ENCODE measurements at regions not wholly inside any gene's neighbourhood (a gene's known extent, or its start where the extent isn't known, plus 50 kb on each side); places are given as distances from the start of the nearest gene placed in this dataset.
"Not testable (repeated sequence)": the region's sequence is repeated elsewhere in the genome, so short reads cannot be mapped to it uniquely, and the experiment has no call there.

DNA sequence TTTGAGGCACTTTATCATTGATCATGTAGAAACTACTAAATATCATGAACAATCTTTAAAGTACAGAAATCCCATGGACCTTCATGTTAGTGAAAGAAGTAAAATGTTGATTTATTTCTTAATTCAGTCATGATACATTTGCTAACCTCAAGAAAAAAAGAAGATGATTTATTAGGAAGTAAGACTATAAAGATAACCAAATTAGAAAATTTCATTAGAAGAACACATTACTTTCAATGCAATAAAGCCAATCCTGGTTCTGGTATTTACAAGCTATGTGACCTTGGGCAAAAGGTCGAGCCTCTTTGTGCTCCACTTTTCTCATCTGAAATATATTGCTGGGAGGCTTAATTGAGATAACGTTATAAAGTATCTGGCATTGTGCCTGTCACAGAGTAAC lies 365.0 kb downstream of the KIF20B start:
- Histone ChIP-seq H3K36me3 (ENCODE audit: control insufficient read depth, insufficient read depth, low read length) (no peaks in the 10 kb centered on the region), H3K27ac (ENCODE audit: low read depth, low read length, severe bottlenecking) (no peak overlapping the region), H3K4me1 (ENCODE audit: control insufficient read depth, insufficient read depth, low read length, poor library complexity, severe bottlenecking) (no peaks in the 10 kb centered on the region), H3K9me3 (ENCODE audit: control insufficient read depth, low read length) (no peaks in the 10 kb centered on the region), H3K4me3 (ENCODE audit: extremely low read depth, insufficient read depth, low read length, poor library complexity, severe bottlenecking) (no peak overlapping the region)
- WGBS, 2 experiments (ENCODE audit: insufficient coverage in 2 of 2), result no CpG with 5 or more reads among the region's 2 CpGs

DNA sequence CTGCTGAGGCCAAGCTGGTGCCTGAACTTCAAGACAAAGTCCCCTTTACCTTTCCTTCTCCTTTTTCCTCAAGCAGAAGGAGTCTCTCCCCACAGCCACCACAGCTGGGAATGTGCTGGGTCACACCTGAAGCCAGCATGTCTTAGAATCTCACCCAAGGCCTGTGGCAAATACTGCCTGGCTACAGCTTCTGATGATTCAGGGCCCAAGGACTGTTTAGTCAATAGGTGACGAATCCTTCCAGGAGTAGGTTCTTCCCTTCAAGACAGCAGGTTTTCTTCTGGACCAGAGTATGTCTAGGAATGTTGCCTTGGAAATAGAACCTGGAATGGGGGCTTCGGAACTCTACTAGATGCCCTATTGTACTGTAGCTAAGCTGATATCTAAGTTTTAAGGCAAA lies 374.6 kb downstream of the KIF20B start:
- no peak overlapping the region for H3K4me3 ChIP-seq (ENCODE audit: extremely low read depth, insufficient read depth, low read length, poor library complexity, severe bottlenecking)
- no peaks in the 10 kb centered on the region for H3K36me3 ChIP-seq (ENCODE audit: control insufficient read depth, insufficient read depth, low read length)
- 78 to 100% methylated on average over 1 to 2 of the region's 2 CpGs for WGBS, 2 experiments (ENCODE audit: insufficient coverage in 2 of 2)
- no peaks in the 10 kb centered on the region for H3K4me1 ChIP-seq (ENCODE audit: control insufficient read depth, insufficient read depth, low read length, poor library complexity, severe bottlenecking)
- no peaks in the 10 kb centered on the region for H3K9me3 ChIP-seq (ENCODE audit: control insufficient read depth, low read length)
- H3K27ac ChIP-seq (ENCODE audit: low read depth, low read length, severe bottlenecking), result no peak overlapping the region

GRCh38 chr10:90079819-90080218 lies 378.4 kb downstream of the KIF20B start:
- Histone ChIP-seq H3K4me3 (ENCODE audit: extremely low read depth, insufficient read depth, low read length, poor library complexity, severe bottlenecking) (no peak overlapping the region), H3K36me3 (ENCODE audit: control insufficient read depth, insufficient read depth, low read length) (no peaks in the 10 kb centered on the region), H3K27ac (ENCODE audit: low read depth, low read length, severe bottlenecking) (no peak overlapping the region), H3K9me3 (ENCODE audit: control insufficient read depth, low read length) (no peaks in the 10 kb centered on the region), H3K4me1 (ENCODE audit: control insufficient read depth, insufficient read depth, low read length, poor library complexity, severe bottlenecking) (no peaks in the 10 kb centered on the region)
- no CpG with 5 or more reads among the region's 2 CpGs for WGBS, 2 experiments (ENCODE audit: insufficient coverage in 2 of 2)

DNA sequence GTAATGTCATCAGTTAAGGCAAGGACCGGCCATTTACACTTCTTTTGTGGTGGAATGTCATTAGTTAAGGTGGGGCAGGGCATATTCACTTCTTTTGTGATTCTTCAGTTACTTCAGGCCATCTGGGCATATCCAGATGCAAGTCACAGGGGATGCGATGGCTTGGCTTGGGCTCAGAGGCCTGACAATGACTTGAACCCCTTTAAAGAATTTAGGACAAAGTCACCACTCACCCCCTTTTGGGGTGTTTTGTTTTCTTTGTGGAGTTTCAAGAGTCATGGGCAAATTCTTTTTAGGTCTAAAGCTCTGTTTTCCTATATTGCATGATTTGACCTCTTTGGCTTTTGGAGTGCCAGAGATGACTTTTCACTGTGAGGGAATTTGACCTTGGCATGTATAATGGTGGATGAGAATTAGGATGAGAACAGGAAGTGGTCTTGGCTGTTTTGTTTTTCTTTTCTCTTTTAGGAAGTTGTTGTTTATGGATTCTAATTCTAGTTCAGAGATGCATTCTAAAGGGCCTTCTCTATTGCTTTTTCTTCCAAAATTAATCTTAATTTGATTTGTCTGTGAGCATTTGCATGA lies 385.3 kb downstream of the KIF20B start:
- 40% methylated on average over 1 of the region's 2 CpGs; no CpG with 5 or more reads in 1 of the 2 experiments for WGBS, 2 experiments (ENCODE audit: insufficient coverage in 2 of 2)

GRCh38 chr10:90087197-90088023 lies 386.0 kb downstream of the KIF20B start:
- no peak overlapping the region for H3K4me3 ChIP-seq (ENCODE audit: extremely low read depth, insufficient read depth, low read length, poor library complexity, severe bottlenecking)
- no peaks in the 10 kb centered on the region for H3K36me3 ChIP-seq (ENCODE audit: control insufficient read depth, insufficient read depth, low read length)
- no peak overlapping the region for H3K27ac ChIP-seq (ENCODE audit: low read depth, low read length, severe bottlenecking)
- peaks cover 5% of the 10 kb centered on the region for H3K9me3 ChIP-seq (ENCODE audit: control insufficient read depth, low read length)
- WGBS, 2 experiments (ENCODE audit: insufficient coverage in 2 of 2), result 50% methylated on average over 1 of the region's 2 CpGs; no CpG with 5 or more reads in 1 of the 2 experiments
- peaks cover 5% of the 10 kb centered on the region for H3K4me1 ChIP-seq (ENCODE audit: control insufficient read depth, insufficient read depth, low read length, poor library complexity, severe bottlenecking)

More for the DNA sequence above, 385.3 kb downstream of the KIF20B start:
- H3K4me3 ChIP-seq (ENCODE audit: extremely low read depth, insufficient read depth, low read length, poor library complexity, severe bottlenecking); H3K36me3 ChIP-seq (ENCODE audit: control insufficient read depth, insufficient read depth, low read length); H3K9me3 ChIP-seq (ENCODE audit: control insufficient read depth, low read length); H3K4me1 ChIP-seq (ENCODE audit: control insufficient read depth, insufficient read depth, low read length, poor library complexity, severe bottlenecking); H3K27ac ChIP-seq (ENCODE audit: low read depth, low read length, severe bottlenecking): not testable (repeated sequence)

GRCh38 chr10:90088024-90088317 lies 386.6 kb downstream of the KIF20B start:
- Histone ChIP-seq H3K9me3 (ENCODE audit: control insufficient read depth, low read length) (peaks cover 5% of the 10 kb centered on the region), H3K27ac (ENCODE audit: low read depth, low read length, severe bottlenecking) (no peak overlapping the region), H3K36me3 (ENCODE audit: control insufficient read depth, insufficient read depth, low read length) (no peaks in the 10 kb centered on the region), H3K4me1 (ENCODE audit: control insufficient read depth, insufficient read depth, low read length, poor library complexity, severe bottlenecking) (peaks cover 5% of the 10 kb centered on the region), H3K4me3 (ENCODE audit: extremely low read depth, insufficient read depth, low read length, poor library complexity, severe bottlenecking) (no peak overlapping the region)
- WGBS, 2 experiments (ENCODE audit: insufficient coverage in 2 of 2), result no CpG with 5 or more reads among the region's 4 CpGs

- Histone ChIP-seq H3K27ac (ENCODE audit: low read depth, low read length, severe bottlenecking) (no peak overlapping the region), H3K4me1 (ENCODE audit: control insufficient read depth, insufficient read depth, low read length, poor library complexity, severe bottlenecking) (peaks cover 5% of the 10 kb centered on the region), H3K36me3 (ENCODE audit: control insufficient read depth, insufficient read depth, low read length) (no peaks in the 10 kb centered on the region), H3K4me3 (ENCODE audit: extremely low read depth, insufficient read depth, low read length, poor library complexity, severe bottlenecking) (no peak overlapping the region), H3K9me3 (ENCODE audit: control insufficient read depth, low read length) (peaks cover 5% of the 10 kb centered on the region)
- 83 to 100% methylated on average over 1 of the region's 2 CpGs for WGBS, 2 experiments (ENCODE audit: insufficient coverage in 2 of 2)
Observed at GRCh38 chr10:90089719-90090118, 388.3 kb downstream of the KIF20B start.

DNA sequence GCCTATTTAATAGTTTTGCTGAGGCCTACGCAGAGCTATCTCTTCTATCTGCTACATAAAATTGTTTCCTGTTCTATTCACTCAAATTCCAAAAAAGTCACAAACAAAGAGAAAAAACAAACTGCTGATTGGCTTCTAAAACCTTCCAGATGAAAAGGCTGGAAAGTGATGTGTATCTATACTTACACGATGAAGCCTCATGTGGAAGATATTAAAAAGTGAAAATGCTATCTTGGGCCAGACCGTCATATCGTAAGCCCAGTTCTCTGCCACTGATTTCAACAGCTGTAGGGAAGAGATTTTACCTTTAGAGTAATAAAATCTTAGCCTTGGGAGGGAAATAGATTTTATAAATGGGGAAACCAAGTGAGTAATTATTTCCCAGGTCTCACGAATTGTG lies 394.8 kb downstream of the KIF20B start:
- H3K4me1 ChIP-seq (ENCODE audit: control insufficient read depth, insufficient read depth, low read length, poor library complexity, severe bottlenecking), result no peaks in the 10 kb centered on the region
- H3K27ac ChIP-seq (ENCODE audit: low read depth, low read length, severe bottlenecking), result no peak overlapping the region
- 97% methylated on average over 3 of the region's 5 CpGs for WGBS, 2 experiments (ENCODE audit: insufficient coverage in 2 of 2)
- no peaks in the 10 kb centered on the region for H3K9me3 ChIP-seq (ENCODE audit: control insufficient read depth, low read length)
- no peaks in the 10 kb centered on the region for H3K36me3 ChIP-seq (ENCODE audit: control insufficient read depth, insufficient read depth, low read length)
- H3K4me3 ChIP-seq (ENCODE audit: extremely low read depth, insufficient read depth, low read length, poor library complexity, severe bottlenecking), result no peak overlapping the region

- H3K4me1 ChIP-seq (ENCODE audit: control insufficient read depth, insufficient read depth, low read length, poor library complexity, severe bottlenecking); H3K27ac ChIP-seq (ENCODE audit: low read depth, low read length, severe bottlenecking); H3K4me3 ChIP-seq (ENCODE audit: extremely low read depth, insufficient read depth, low read length, poor library complexity, severe bottlenecking): not testable (repeated sequence)
Observed at GRCh38 chr10:90107581-90107980, 406.2 kb downstream of the KIF20B start.

DNA sequence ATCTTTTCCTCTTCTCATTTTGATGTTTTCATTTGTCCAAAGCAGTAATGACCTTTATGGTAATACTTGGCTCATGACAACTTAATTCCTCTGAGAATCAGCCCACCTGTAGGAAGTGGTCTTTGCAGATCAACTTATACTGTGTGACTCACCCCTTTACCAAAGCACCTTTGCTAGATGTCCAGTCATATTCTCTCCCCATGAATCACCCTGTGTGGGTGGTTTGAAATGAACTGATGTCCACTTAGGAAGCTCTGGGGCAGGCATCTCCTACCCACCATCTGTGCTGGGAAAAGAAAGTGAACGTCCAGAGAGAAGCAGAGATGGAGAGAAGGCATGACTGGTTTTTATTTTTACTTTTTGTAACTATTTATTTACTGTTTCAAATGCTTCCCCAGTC lies 410.3 kb downstream of the KIF20B start:
- H3K27ac ChIP-seq (ENCODE audit: low read depth, low read length, severe bottlenecking), result no peak overlapping the region
- no CpG with 5 or more reads among the region's 1 CpG for WGBS, 2 experiments (ENCODE audit: insufficient coverage in 2 of 2)

More at GRCh38 chr10:90107581-90107980, 406.2 kb downstream of the KIF20B start:
- not testable (repeated sequence) for H3K9me3 ChIP-seq (ENCODE audit: control insufficient read depth, low read length); H3K36me3 ChIP-seq (ENCODE audit: control insufficient read depth, insufficient read depth, low read length)

GRCh38 chr10:90112681-90113080 lies 411.3 kb downstream of the KIF20B start:
- no peaks in the 10 kb centered on the region for H3K36me3 ChIP-seq (ENCODE audit: control insufficient read depth, insufficient read depth, low read length)
- no peaks in the 10 kb centered on the region for H3K4me1 ChIP-seq (ENCODE audit: control insufficient read depth, insufficient read depth, low read length, poor library complexity, severe bottlenecking)
- no peak overlapping the region for H3K4me3 ChIP-seq (ENCODE audit: extremely low read depth, insufficient read depth, low read length, poor library complexity, severe bottlenecking)
- no peaks in the 10 kb centered on the region for H3K9me3 ChIP-seq (ENCODE audit: control insufficient read depth, low read length)
- no CpG with 5 or more reads among the region's 1 CpG for WGBS, 2 experiments (ENCODE audit: insufficient coverage in 2 of 2)
- no peak overlapping the region for H3K27ac ChIP-seq (ENCODE audit: low read depth, low read length, severe bottlenecking)

More for the DNA sequence above, 410.3 kb downstream of the KIF20B start:
- H3K4me1 ChIP-seq (ENCODE audit: control insufficient read depth, insufficient read depth, low read length, poor library complexity, severe bottlenecking), result no peaks in the 10 kb centered on the region
- no peaks in the 10 kb centered on the region for H3K36me3 ChIP-seq (ENCODE audit: control insufficient read depth, insufficient read depth, low read length)
- H3K9me3 ChIP-seq (ENCODE audit: control insufficient read depth, low read length), result no peaks in the 10 kb centered on the region
- no peak overlapping the region for H3K4me3 ChIP-seq (ENCODE audit: extremely low read depth, insufficient read depth, low read length, poor library complexity, severe bottlenecking)

Data from mesodermal cell (in vitro differentiated cells).